HEK293T (cell line): ENCODE measurements at regions not wholly inside any gene's neighbourhood (a gene's known extent, or its start where the extent isn't known, plus 50 kb on each side); places are given as distances from the start of the nearest gene placed in this dataset.

ENCODE experiments used
- CTCF ChIA-PET: fragments of 350-600 bp; formaldehyde crosslinking; extraction: SDS; loops from one replicate; lab custom pipeline; 2021; ENCODE audit warnings: antibody characterized with exemption, inconsistent platforms; lab: Yijun Ruan, JAX
- POLR2A ChIA-PET: fragments of 350-600 bp; formaldehyde crosslinking; extraction: SDS; loops from one replicate; lab custom pipeline; 2020; ENCODE audit warnings: antibody characterized with exemption, inconsistent platforms; lab: Yijun Ruan, JAX
- DNase-seq: peaks from one replicate; pipeline ENCODE4 v3.0.0; 2012; ENCODE audit warnings: mixed read lengths; ENCODE audit errors: extremely low spot score
- ARNT ChIP-seq: fragments of 450-650 bp; IDR thresholded peaks from 2 replicates; pipeline ENCODE4 v1.6.1; 2017; ENCODE audit warnings: mild to moderate bottlenecking
- BHLHE40 ChIP-seq: fragments of 450-650 bp; IDR thresholded peaks from 2 replicates; pipeline ENCODE4 v1.6.1; 2016; ENCODE audit warnings: mild to moderate bottlenecking, moderate library complexity, borderline replicate concordance
- CTBP1 ChIP-seq: fragments of 450-650 bp; IDR thresholded peaks from 2 replicates; pipeline ENCODE4 v1.6.1; 2016; ENCODE audit warnings: borderline replicate concordance
- ELF4 ChIP-seq: fragments of 450-650 bp; IDR thresholded peaks from 2 replicates; pipeline ENCODE4 v1.6.1; 2017; ENCODE audit warnings: antibody characterized with exemption
- FOXA1 ChIP-seq: fragments of 450-650 bp; IDR thresholded peaks from 2 replicates; pipeline ENCODE4 v1.6.1; 2016; ENCODE audit warnings: mild to moderate bottlenecking
- FOXK2 ChIP-seq: fragments of 450-650 bp; IDR thresholded peaks from 2 replicates; pipeline ENCODE4 v1.6.1; 2016; ENCODE audit warnings: mild to moderate bottlenecking
- FOXM1 ChIP-seq: fragments of 450-650 bp; IDR thresholded peaks from 2 replicates; pipeline ENCODE4 v1.6.1; 2017; ENCODE audit warnings: mild to moderate bottlenecking, borderline replicate concordance
- HDGF ChIP-seq: fragments of 450-650 bp; IDR thresholded peaks from 2 replicates; pipeline ENCODE4 v1.6.1; 2017; ENCODE audit warnings: antibody characterized with exemption, borderline replicate concordance
- L3MBTL2 ChIP-seq: fragments of 450-650 bp; conservative IDR thresholded peaks from 2 replicates; pipeline ENCODE4 v1.6.1; 2016; ENCODE audit warnings: mild to moderate bottlenecking
- LEF1 ChIP-seq: fragments of 450-650 bp; IDR thresholded peaks from 2 replicates; pipeline ENCODE4 v1.6.1; 2017; ENCODE audit warnings: mild to moderate bottlenecking, borderline replicate concordance
- NFRKB ChIP-seq: fragments of 450-650 bp; IDR thresholded peaks from 2 replicates; pipeline ENCODE4 v1.6.1; 2016; ENCODE audit warnings: mild to moderate bottlenecking, moderate library complexity
- SP1 ChIP-seq: fragments of 450-650 bp; IDR thresholded peaks from 2 replicates; pipeline ENCODE4 v1.6.1; 2017
- SUZ12 ChIP-seq: fragments of 450-650 bp; IDR thresholded peaks from 2 replicates; pipeline ENCODE4 v1.6.1; 2016; ENCODE audit warnings: mild to moderate bottlenecking
- TARDBP ChIP-seq: fragments of 450-650 bp; IDR thresholded peaks from 2 replicates; pipeline ENCODE4 v1.6.1; 2016
- ZNF384 ChIP-seq: fragments of 450-650 bp; IDR thresholded peaks from 2 replicates; pipeline ENCODE4 v1.6.1; 2016
- TF ChIP-seq, protein P1 (sequence below): fragments of 450-650 bp; IDR thresholded peaks from 2 replicates; pipeline ENCODE4 v1.6.1; 2016

DNA sequence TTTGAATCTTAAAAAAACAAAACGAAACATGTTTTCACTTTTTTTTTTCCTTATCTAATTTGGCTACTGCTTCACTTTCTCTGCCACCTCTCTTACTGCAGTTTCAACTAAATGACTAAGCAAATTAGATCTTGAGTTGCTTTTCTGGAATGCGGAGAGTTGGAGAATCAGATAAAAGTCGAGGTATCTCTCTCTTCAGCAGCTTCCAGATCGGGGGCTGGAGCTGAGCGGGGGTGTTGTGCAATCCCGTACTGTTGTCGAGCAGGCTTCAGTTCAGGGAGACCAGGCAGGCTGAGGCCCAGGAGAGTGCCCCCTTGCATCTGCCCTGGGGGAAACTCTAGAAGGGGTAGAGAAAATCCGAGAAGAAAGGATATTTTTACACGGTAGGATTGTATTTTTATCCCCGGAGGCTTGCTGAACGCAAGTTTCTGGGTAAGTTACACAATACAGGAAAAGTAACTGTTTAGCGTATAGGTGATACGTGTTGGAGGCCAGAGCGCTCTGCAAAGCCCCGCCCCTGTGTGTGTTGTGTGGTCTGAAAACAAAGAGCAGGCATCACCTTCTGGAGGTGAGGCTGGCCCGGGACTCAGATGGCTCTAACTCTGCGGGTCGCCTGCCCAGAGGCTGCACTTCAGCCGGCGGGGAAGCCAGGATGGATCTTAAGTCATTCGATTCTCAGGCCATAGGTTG lies 116.6 kb downstream of the KLF6 start:
- ChIA-PET CTCF (no interaction called here), POLR2A (no interaction called here)
- no peak for DNase-seq
- TF ChIP-seq, protein P1, sequence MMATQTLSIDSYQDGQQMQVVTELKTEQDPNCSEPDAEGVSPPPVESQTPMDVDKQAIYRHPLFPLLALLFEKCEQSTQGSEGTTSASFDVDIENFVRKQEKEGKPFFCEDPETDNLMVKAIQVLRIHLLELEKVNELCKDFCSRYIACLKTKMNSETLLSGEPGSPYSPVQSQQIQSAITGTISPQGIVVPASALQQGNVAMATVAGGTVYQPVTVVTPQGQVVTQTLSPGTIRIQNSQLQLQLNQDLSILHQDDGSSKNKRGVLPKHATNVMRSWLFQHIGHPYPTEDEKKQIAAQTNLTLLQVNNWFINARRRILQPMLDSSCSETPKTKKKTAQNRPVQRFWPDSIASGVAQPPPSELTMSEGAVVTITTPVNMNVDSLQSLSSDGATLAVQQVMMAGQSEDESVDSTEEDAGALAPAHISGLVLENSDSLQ: no peak
- TF ChIP-seq SUZ12 (no peak), SP1 (no peak)

DNA sequence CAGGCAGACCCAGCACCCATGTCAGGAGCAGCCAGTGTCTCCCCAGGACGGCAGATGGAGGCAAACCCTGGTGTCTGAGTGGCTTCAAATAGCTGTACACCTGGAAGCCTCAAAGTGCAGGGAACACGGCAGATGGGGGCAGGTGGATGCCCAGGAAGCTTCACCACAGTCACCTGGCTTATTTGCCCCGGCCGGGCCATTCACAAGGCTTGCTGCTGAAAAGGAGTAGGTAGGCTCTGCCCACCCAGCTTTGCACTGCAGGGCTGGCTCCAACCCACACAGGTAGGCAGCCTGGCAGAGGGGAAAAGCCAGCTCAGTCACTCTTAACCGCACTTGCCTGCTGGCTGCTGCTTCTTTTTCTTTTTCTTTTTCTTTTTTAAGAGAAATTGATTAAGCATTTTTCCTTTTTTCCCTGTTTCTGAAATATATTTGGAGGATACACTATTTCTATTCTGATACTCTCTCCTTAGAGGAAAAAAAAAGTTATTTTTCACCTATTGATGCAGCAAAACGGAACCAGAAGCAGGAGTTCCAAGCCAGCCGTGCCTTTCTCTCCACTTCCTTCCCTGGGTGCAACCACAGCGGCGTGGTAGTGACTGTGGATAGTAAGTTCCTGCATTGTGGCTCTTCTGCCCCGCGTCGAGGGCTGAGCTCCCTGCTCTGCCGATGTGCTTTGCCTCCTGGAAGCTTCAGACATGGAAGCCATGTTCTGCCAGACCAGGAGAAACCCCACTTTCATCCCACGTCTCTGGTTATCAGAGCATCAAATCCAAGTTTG lies 118.3 kb downstream of the KLF6 start:
- CTCF ChIA-PET: no interaction called here
- POLR2A ChIA-PET: no interaction called here
- no peak for DNase-seq
- TF ChIP-seq ELF4: no peak
- no peak for TF ChIP-seq SP1
- TF ChIP-seq SUZ12: no peak
- TF ChIP-seq L3MBTL2: no peak
- no peak for TF ChIP-seq ARNT
- TF ChIP-seq NFRKB: no peak
- TF ChIP-seq, protein P1: no peak
- TF ChIP-seq BHLHE40: no peak
- TF ChIP-seq FOXK2: no peak
- TF ChIP-seq FOXA1: no peak
- no peak for TF ChIP-seq FOXM1
- TF ChIP-seq LEF1: no peak

DNA sequence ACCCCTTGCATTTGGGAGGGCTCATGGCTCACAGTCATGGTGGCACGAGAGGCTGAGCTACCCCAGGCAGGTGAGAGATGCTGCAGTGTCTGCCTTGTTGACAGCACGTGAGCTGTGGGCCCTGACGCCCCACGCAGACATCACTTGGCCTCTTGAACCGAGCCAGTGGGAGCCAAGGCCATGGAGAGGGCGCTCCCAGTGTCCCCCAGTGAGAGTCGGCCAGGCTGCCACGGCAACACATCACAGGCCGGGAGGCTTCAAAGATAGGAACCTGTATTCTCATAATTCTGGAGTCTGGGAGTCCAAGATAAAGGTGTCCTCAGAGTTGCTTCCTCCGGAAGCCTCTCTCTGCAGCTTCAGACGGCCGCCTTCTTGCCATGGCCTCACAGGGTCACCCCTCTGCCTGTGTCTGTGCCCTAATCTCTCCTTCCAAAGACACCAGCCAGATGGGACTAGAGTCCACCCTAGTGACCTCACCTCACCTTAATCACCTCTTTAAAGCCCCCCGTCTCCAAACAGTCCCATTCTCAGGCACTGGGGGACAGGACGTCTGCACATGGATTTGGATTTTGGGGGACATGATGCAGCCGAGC lies 119.6 kb downstream of the KLF6 start:
- CTCF ChIA-PET: no interaction called here
- POLR2A ChIA-PET: no interaction called here
- no peak for DNase-seq
- TF ChIP-seq SUZ12: no peak
- no peak for TF ChIP-seq FOXA1
- TF ChIP-seq L3MBTL2: no peak
- TF ChIP-seq FOXM1: no peak
- TF ChIP-seq ZNF384: no peak
- TF ChIP-seq HDGF: no peak
- no peak for TF ChIP-seq ARNT
- TF ChIP-seq TARDBP: no peak
- TF ChIP-seq FOXK2: no peak
- TF ChIP-seq, protein P1: no peak
- no peak for TF ChIP-seq CTBP1
- TF ChIP-seq NFRKB: no peak
- TF ChIP-seq LEF1: no peak
- TF ChIP-seq ELF4: no peak
- TF ChIP-seq BHLHE40: no peak
- no peak for TF ChIP-seq SP1

DNA sequence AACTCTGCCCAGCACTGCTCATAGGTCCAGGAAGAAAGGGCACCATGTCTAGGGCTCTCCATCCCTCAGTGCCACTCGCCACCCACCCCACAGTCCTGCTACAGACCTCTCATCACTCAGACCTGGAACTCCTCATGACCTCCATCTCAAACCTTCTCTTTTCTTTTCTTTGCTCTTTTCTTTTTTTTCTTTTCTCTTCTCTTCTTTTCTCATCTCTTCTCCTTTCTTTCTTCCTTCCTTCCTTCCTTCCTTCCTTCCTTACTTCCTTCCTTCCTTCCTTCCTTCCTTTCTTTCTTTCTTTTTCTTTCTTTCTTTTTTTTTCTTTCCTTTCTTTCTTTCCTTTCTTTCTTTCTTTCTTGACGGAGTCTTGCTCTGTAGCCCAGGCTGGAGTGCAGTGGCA lies 122.2 kb downstream of the KLF6 start:
- no peak for DNase-seq
- CTCF ChIA-PET: no interaction called here
- POLR2A ChIA-PET: no interaction called here
- TF ChIP-seq TARDBP (no peak), ARNT (no peak), NFRKB (no peak), ELF4 (no peak), LEF1 (no peak), SUZ12 (no peak), FOXA1 (no peak), FOXK2 (no peak), SP1 (no peak)

DNA sequence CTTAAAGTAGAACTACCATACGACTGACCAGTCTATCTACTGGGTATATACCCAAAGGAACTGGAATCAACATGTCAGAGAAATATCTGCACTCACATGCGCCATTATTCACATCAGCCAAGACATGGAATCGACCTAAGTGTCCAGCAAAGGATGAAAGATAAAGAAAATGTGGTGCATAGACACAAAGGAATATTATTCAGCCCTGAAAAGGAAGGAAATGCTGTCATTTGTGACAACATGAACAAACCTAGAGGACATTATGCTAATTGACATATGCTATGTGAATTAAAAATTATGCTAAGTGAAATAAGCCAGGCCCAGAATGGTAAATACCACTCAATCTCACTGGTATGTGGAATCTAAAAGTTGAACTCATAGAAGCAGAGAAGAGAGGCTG lies 123.7 kb downstream of the KLF6 start:
- no peak for DNase-seq
- TF ChIP-seq ARNT (no peak), FOXK2 (no peak), NFRKB (no peak), LEF1 (no peak), TARDBP (no peak), ELF4 (no peak), HDGF (no peak), ZNF384 (no peak), FOXM1 (no peak), SP1 (no peak), L3MBTL2 (no peak), FOXA1 (no peak), BHLHE40 (no peak), SUZ12 (no peak), CTBP1 (no peak)
- TF ChIP-seq, protein P1: no peak
- ChIA-PET POLR2A (no interaction called here), CTCF (no interaction called here)
